HCT116 (cell line): ENCODE measurements at regions not wholly inside any gene's neighbourhood (a gene's known extent, or its start where the extent isn't known, plus 50 kb on each side); places are given as distances from the start of the nearest gene placed in this dataset.

Experiments used
- ATF3 ChIP-seq: IDR thresholded peaks from 2 replicates; pipeline ENCODE4 v1.6.1; 2012
- CEBPB ChIP-seq: IDR thresholded peaks from 2 replicates; pipeline ENCODE4 v1.6.1; 2012; ENCODE audit warnings: low read depth
- CTCF ChIP-seq, 3 experiments: fragments of 200-600 bp in 1 of 3; sonication (generic) in 1 of 3; IDR thresholded peaks in 2 of 3; conservative IDR thresholded peaks in 1 of 3; 2 replicates each; pipeline ENCODE4 v1.5.1; 2012 to 2017; ENCODE audit warnings: low read depth in 2 of 3, low read length in 2 of 3, antibody characterized with exemption in 1 of 3, borderline replicate concordance in 1 of 3, control low read depth in 1 of 3, mild to moderate bottlenecking in 1 of 3, mixed read lengths in 1 of 3, mixed run types in 1 of 3, moderate library complexity in 1 of 3; ENCODE audit not compliant: insufficient read depth in 1 of 3
- ELF1 ChIP-seq: IDR thresholded peaks from 2 replicates; pipeline ENCODE4 v1.6.1; 2012; ENCODE audit warnings: low read depth, borderline replicate concordance
- EZH2 ChIP-seq: fragments of 200-600 bp; sonication (generic); IDR thresholded peaks from 2 replicates; pipeline ENCODE4 v1.6.1; 2017; ENCODE audit warnings: antibody characterized with exemption, mixed run types
- EZH2phosphoT487 ChIP-seq: fragments of 200-600 bp; IDR thresholded peaks from 2 replicates; pipeline ENCODE4 v1.6.1; 2018; ENCODE audit warnings: antibody characterized with exemption, borderline replicate concordance
- MAX ChIP-seq: IDR thresholded peaks from 2 replicates; pipeline ENCODE4 v1.6.1; 2012
- POLR2A ChIP-seq: IDR thresholded peaks from 2 replicates; pipeline ENCODE4 v1.7.0; 2011; ENCODE audit warnings: borderline replicate concordance; ENCODE audit not compliant: insufficient read depth, insufficient read length; ENCODE audit errors: extremely low read depth
- POLR2AphosphoS5 ChIP-seq: IDR thresholded peaks from 2 replicates; pipeline ENCODE4 v1.6.1; 2011; ENCODE audit warnings: mild to moderate bottlenecking, low read depth, low read length, moderate library complexity
- RAD21 ChIP-seq: IDR thresholded peaks from 2 replicates; pipeline ENCODE4 v1.6.1; 2012; ENCODE audit warnings: low read depth, mild to moderate bottlenecking
- REST ChIP-seq: IDR thresholded peaks from 2 replicates; pipeline ENCODE4 v1.6.1; 2012; ENCODE audit warnings: low read depth
- YY1 ChIP-seq: IDR thresholded peaks from 2 replicates; pipeline ENCODE4 v1.6.1; 2011; ENCODE audit warnings: low read length, low read depth, moderate library complexity, mild to moderate bottlenecking; ENCODE audit not compliant: insufficient replicate concordance; ENCODE audit errors: extremely low read depth
- ZNF274 ChIP-seq: fragments of 200-500 bp; sonication (Bioruptor generic); IDR thresholded peaks from 2 replicates; pipeline ENCODE4 v1.6.1; 2014; ENCODE audit warnings: mild to moderate bottlenecking, low read depth, low read length, inconsistent platforms

GRCh38 chr16:55249936-55250335 lies 74.1 kb upstream of the IRX6 start:
- TF ChIP-seq MAX (no peak), YY1 (no peak), CTCF (IDR thresholded peaks at IDR 0.05 in 2 of 3, conservative IDR thresholded peaks at IDR 0.05 in 1 of 3; ENCODE audit: borderline replicate concordance in 1 of 3, insufficient read depth in 1 of 3, low read depth in 2 of 3, low read length in 2 of 3) (no peak), EZH2 (no peak), POLR2AphosphoS5 (no peak), REST (no peak), ZNF274 (no peak), POLR2A (no peak), CEBPB (no peak), ELF1 (no peak), RAD21 (no peak), EZH2phosphoT487 (no peak), ATF3 (no peak)
